ENCODE measurements at regions not wholly inside any gene's neighbourhood (a gene's known extent, or its start where the extent isn't known, plus 50 kb on each side); places are given as distances from the start of the nearest gene placed in this dataset.

DNA sequence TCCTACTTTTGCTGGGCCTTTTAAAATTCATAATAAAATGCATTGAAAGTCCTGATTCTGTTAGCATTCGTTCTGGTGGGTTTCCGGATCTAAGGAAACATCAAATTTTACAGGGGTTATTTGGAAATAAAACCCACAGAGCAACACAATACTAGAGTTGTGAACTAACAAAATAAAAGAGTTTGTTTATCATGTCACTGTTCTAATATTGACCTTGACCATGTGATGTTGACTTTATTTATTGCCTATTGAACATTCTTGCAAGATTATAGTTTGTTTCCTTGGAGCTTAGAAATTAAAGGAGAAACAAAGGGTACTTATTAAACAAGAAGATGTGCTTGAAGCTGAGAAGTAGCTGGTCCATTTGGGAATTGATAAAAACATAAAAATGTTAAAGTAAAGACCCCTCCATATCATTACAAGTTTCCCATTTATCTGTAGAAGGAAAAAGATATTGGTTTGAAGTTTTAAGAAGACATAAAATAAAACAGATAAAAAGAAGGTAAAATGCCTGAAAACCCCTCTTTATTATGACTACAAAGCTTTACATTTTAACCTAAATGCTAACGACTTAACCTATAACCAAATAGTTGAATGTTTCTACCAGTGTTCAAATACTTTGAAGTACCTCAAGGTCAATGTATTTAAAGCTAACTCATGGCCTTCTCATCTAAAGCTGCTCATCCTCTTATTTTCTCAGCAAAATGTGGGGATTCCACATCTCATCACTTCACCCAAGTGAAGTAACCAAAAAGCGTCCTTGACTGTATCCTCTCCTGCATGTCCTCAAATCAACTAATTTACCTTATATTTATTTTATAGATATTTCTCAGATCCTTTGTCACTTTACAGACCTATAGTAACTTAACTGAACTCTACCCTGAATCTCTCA is 179.6 kb downstream of the GASK1B start:
- TF ChIP-seq CTCF (tag by site-specific recombination; IDR thresholded peaks at IDR 0.05), result no peak
- no peak for TF ChIP-seq ELK4 (IDR thresholded peaks at IDR 0.05; ENCODE audit: borderline replicate concordance, low read depth, low read length)
- no peak for TF ChIP-seq ZNF302 (tag by site-specific recombination; IDR thresholded peaks at IDR 0.05; ENCODE audit: low read depth)
- TF ChIP-seq ZNF707 (tag by site-specific recombination; IDR thresholded peaks at IDR 0.05), result no peak
- TF ChIP-seq BCL11A (tag by site-specific recombination; IDR thresholded peaks at IDR 0.05; ENCODE audit: low read depth), result no peak
- TF ChIP-seq ZNF274 (IDR thresholded peaks at IDR 0.05; ENCODE audit: low read length), result no peak
- TF ChIP-seq ZNF274 (tag by site-specific recombination; IDR thresholded peaks at IDR 0.05; ENCODE audit: borderline replicate concordance), result no peak
